ENCODE measurements at regions not wholly inside any gene's neighbourhood (a gene's known extent, or its start where the extent isn't known, plus 50 kb on each side); places are given as distances from the start of the nearest gene placed in this dataset.

DNA sequence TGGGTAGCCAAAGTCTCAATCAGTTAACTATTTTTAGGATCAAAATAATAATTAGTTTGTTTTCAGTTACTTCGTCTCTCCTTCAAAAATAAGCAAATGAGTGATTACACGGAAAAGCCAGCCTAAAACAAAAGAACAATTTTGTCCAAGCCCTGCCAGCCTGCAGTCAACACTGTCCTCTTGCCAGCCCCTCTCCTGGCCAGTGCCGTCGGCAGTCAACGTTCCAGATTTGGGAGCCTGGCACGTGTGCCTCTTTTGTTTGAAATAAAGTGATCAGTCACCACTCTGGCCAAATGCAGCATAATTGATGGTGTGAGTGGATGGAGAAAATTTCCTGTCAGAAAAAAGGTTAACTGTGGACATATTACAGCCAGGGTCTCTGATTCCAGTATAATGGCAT, 260.6 kb upstream of the SKOR2 start:
- no peak overlapping the region for H3K4me2 ChIP-seq (ENCODE audit: low read length)
- H3K4me1 ChIP-seq (ENCODE audit: low read length) = peaks cover 18% of the 10 kb centered on the region
- no peaks in the 10 kb centered on the region for H3K79me2 ChIP-seq (ENCODE audit: low read length)
- H3K27ac ChIP-seq (ENCODE audit: low read length) = no peak overlapping the region
- peaks cover 11% of the 10 kb centered on the region for H3K27me3 ChIP-seq (ENCODE audit: low read depth, low read length)
- no peak overlapping the region for H3K4me3 ChIP-seq (ENCODE audit: low read length)
- no peaks in the 10 kb centered on the region for H3K9me3 ChIP-seq (ENCODE audit: insufficient read depth, low read length)
- TF ChIP-seq EZH2phosphoT487 (IDR thresholded peaks at IDR 0.05; ENCODE audit: low read depth) = no peak
- TF ChIP-seq, protein P1, sequence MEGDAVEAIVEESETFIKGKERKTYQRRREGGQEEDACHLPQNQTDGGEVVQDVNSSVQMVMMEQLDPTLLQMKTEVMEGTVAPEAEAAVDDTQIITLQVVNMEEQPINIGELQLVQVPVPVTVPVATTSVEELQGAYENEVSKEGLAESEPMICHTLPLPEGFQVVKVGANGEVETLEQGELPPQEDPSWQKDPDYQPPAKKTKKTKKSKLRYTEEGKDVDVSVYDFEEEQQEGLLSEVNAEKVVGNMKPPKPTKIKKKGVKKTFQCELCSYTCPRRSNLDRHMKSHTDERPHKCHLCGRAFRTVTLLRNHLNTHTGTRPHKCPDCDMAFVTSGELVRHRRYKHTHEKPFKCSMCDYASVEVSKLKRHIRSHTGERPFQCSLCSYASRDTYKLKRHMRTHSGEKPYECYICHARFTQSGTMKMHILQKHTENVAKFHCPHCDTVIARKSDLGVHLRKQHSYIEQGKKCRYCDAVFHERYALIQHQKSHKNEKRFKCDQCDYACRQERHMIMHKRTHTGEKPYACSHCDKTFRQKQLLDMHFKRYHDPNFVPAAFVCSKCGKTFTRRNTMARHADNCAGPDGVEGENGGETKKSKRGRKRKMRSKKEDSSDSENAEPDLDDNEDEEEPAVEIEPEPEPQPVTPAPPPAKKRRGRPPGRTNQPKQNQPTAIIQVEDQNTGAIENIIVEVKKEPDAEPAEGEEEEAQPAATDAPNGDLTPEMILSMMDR (IDR thresholded peaks at IDR 0.05; ENCODE audit: low read depth, low read length) = no peak
- no peaks in the 10 kb centered on the region for H4K20me1 ChIP-seq (ENCODE audit: insufficient read depth, low read length)
- no peak overlapping the region for H3K9ac ChIP-seq (ENCODE audit: low read length)
- no peaks in the 10 kb centered on the region for H3K36me3 ChIP-seq (replicated peaks; ENCODE audit: low read depth, low read length)
- H2AFZ ChIP-seq (ENCODE audit: low read depth, low read length) = no peak overlapping the region

DNA sequence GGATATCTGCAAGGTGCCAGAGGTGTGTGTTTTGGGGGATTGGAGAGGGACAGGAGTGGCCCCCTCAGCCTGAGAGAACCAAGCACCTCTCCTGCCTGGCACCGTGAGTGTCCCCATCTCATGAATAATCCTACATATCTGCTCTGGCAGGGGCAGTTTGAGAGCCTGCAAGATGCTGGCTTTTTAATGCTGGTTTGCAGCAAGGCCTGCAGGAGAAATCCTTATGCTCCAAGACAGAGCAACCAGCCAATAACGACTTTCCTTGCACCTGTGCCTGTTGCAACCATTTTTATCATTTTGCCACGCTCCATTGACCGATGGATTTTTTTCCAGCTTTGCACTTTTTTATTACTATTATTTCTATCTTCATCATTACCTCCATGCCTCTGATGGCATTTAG, 259.4 kb upstream of the SKOR2 start:
- TF ChIP-seq, protein P1 (IDR thresholded peaks at IDR 0.05; ENCODE audit: low read depth, low read length) = no peak
- TF ChIP-seq EZH2phosphoT487 (IDR thresholded peaks at IDR 0.05; ENCODE audit: low read depth) = no peak
- no peaks in the 10 kb centered on the region for H3K79me2 ChIP-seq (ENCODE audit: low read length)
- H4K20me1 ChIP-seq (ENCODE audit: insufficient read depth, low read length) = no peaks in the 10 kb centered on the region
- no peaks in the 10 kb centered on the region for H3K9me3 ChIP-seq (ENCODE audit: insufficient read depth, low read length)
- H3K27me3 ChIP-seq (ENCODE audit: low read depth, low read length) = peaks cover 7% of the 10 kb centered on the region
- H3K4me2 ChIP-seq (ENCODE audit: low read length) = no peak overlapping the region
- no peaks in the 10 kb centered on the region for H3K36me3 ChIP-seq (replicated peaks; ENCODE audit: low read depth, low read length)
- H2AFZ ChIP-seq (ENCODE audit: low read depth, low read length) = no peak overlapping the region
- H3K27ac ChIP-seq (ENCODE audit: low read length) = no peak overlapping the region
- peaks cover 18% of the 10 kb centered on the region for H3K4me1 ChIP-seq (ENCODE audit: low read length)
- H3K4me3 ChIP-seq (ENCODE audit: low read length) = no peak overlapping the region
- H3K9ac ChIP-seq (ENCODE audit: low read length) = no peak overlapping the region

GRCh38 chr18:47507651-47508050, 256.2 kb upstream of the SKOR2 start:
- Histone ChIP-seq H3K27me3 (ENCODE audit: low read depth, low read length) (no peaks in the 10 kb centered on the region), H3K36me3 (replicated peaks; ENCODE audit: low read depth, low read length) (no peaks in the 10 kb centered on the region), H3K27ac (ENCODE audit: low read length) (no peak overlapping the region), H3K4me2 (ENCODE audit: low read length) (no peak overlapping the region), H3K9ac (ENCODE audit: low read length) (no peak overlapping the region), H3K79me2 (ENCODE audit: low read length) (no peaks in the 10 kb centered on the region), H3K4me3 (ENCODE audit: low read length) (no peak overlapping the region), H3K9me3 (ENCODE audit: insufficient read depth, low read length) (no peaks in the 10 kb centered on the region), H3K4me1 (ENCODE audit: low read length) (peaks cover 18% of the 10 kb centered on the region), H4K20me1 (ENCODE audit: insufficient read depth, low read length) (no peaks in the 10 kb centered on the region), H2AFZ (ENCODE audit: low read depth, low read length) (no peak overlapping the region)
- no peak for TF ChIP-seq EZH2phosphoT487 (IDR thresholded peaks at IDR 0.05; ENCODE audit: low read depth)
- TF ChIP-seq, protein P1 (IDR thresholded peaks at IDR 0.05; ENCODE audit: low read depth, low read length) = no peak

DNA sequence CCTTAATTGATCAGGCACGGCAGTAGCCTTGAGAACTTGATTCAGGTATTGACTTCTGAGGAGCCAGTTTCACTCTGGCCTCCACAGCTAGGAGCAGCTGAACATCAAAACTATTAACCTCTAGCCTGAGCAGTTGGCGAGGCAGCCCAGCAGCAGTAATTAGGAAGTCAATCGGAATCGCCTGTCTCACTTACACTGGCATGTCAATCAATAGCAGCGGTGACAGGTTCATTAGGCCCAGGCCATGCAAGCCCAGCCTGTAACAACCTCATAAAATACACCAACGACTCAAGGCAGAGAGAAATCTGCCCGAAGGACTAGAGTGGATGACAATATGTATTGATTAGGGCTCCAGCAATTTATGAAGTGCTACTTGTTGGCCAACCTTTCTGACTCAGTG, 255.4 kb upstream of the SKOR2 start:
- no peak for TF ChIP-seq EZH2phosphoT487 (IDR thresholded peaks at IDR 0.05; ENCODE audit: low read depth)
- TF ChIP-seq, protein P1 (IDR thresholded peaks at IDR 0.05; ENCODE audit: low read depth, low read length) = no peak
- Histone ChIP-seq H3K27me3 (ENCODE audit: low read depth, low read length) (peaks cover 7% of the 10 kb centered on the region; the same call in 1 of the 2 replicates), H3K9me3 (ENCODE audit: insufficient read depth, low read length) (no peaks in the 10 kb centered on the region), H4K20me1 (ENCODE audit: insufficient read depth, low read length) (no peaks in the 10 kb centered on the region), H3K79me2 (ENCODE audit: low read length) (no peaks in the 10 kb centered on the region), H3K36me3 (replicated peaks; ENCODE audit: low read depth, low read length) (no peaks in the 10 kb centered on the region), H3K4me3 (ENCODE audit: low read length) (no peak overlapping the region), H3K4me1 (ENCODE audit: low read length) (peaks cover 18% of the 10 kb centered on the region), H2AFZ (ENCODE audit: low read depth, low read length) (no peak overlapping the region), H3K4me2 (ENCODE audit: low read length) (no peak overlapping the region), H3K27ac (ENCODE audit: low read length) (no peak overlapping the region), H3K9ac (ENCODE audit: low read length) (no peak overlapping the region)
